ENCODE measurements at regions not wholly inside any gene's neighbourhood (a gene's known extent, or its start where the extent isn't known, plus 50 kb on each side); places are given as distances from the start of the nearest gene placed in this dataset.

GRCh38 chr9:31377358-31377757 is 1007.1 kb upstream of the ACO1 start:
- dilution Hi-C loops (cut with MboI; ENCODE audit: extremely low pct_ligation_motif_present, low sequenced_read_pairs) (no loop called here), intact Hi-C loops (cut with micrococcal nuclease) (no loop called here)
- Histone ChIP-seq H3K4me2 (ENCODE audit: insufficient read depth, low read length) (no peak overlapping the region), H3K9me3 (replicated peaks; ENCODE audit: control insufficient read depth, insufficient read depth, low read length) (no peaks in the 10 kb centered on the region), H3K4me3 (replicated peaks in 1 of 3; ENCODE audit: insufficient read depth in 1 of 3, low read depth in 1 of 3, low read length in 3 of 3) (no peak overlapping the region), H4K20me1 (replicated peaks; ENCODE audit: control insufficient read depth, extremely low read depth, insufficient read depth, low read length) (no peaks in the 10 kb centered on the region), H3K4me1 (ENCODE audit: control insufficient read depth, extremely low read depth, insufficient read depth, low read length) (no peaks in the 10 kb centered on the region), H3K27ac (ENCODE audit: insufficient read depth, low read depth, low read length) (no peak overlapping the region), H3K9ac (replicated peaks; ENCODE audit: extremely low read depth, insufficient read depth, low read length) (no peak overlapping the region), H3K79me2 (ENCODE audit: control insufficient read depth, insufficient read depth, low read length) (no peaks in the 10 kb centered on the region), H3K36me3 (ENCODE audit: control insufficient read depth in 2 of 2, extremely low read depth in 1 of 2, insufficient read depth in 2 of 2, low read length in 2 of 2) (no peaks in the 10 kb centered on the region), H2AFZ (ENCODE audit: low read depth, low read length) (no peak overlapping the region), H3K27me3 (ENCODE audit: control insufficient read depth in 2 of 2, insufficient read depth in 2 of 2, low read length in 2 of 2) (no peaks in the 10 kb centered on the region), H3K9me1 (replicated peaks; ENCODE audit: control insufficient read depth, extremely low read depth, insufficient read depth, low read length) (no peaks in the 10 kb centered on the region)
- no TSS peak for BruUV-seq (replicated peaks)
- FAIRE-seq: no peak
- CTCF ChIA-PET: interaction anchor here (0.8 kb wide), 1 partner anchor 9 kb away, joined by 3 read pairs; no protein-coding TSS in a partner anchor
- TF ChIP-seq, protein P1, sequence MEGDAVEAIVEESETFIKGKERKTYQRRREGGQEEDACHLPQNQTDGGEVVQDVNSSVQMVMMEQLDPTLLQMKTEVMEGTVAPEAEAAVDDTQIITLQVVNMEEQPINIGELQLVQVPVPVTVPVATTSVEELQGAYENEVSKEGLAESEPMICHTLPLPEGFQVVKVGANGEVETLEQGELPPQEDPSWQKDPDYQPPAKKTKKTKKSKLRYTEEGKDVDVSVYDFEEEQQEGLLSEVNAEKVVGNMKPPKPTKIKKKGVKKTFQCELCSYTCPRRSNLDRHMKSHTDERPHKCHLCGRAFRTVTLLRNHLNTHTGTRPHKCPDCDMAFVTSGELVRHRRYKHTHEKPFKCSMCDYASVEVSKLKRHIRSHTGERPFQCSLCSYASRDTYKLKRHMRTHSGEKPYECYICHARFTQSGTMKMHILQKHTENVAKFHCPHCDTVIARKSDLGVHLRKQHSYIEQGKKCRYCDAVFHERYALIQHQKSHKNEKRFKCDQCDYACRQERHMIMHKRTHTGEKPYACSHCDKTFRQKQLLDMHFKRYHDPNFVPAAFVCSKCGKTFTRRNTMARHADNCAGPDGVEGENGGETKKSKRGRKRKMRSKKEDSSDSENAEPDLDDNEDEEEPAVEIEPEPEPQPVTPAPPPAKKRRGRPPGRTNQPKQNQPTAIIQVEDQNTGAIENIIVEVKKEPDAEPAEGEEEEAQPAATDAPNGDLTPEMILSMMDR (IDR thresholded peaks at IDR 0.05; ENCODE audit: extremely low read depth in 1 of 2, insufficient read depth in 1 of 2, low read depth in 1 of 2, low read length in 2 of 2): no peak
- TF ChIP-seq, protein P2, sequence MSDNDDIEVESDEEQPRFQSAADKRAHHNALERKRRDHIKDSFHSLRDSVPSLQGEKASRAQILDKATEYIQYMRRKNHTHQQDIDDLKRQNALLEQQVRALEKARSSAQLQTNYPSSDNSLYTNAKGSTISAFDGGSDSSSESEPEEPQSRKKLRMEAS (IDR thresholded peaks at IDR 0.05; ENCODE audit: insufficient read depth, insufficient read length): no peak
- TF ChIP-seq FOS (IDR thresholded peaks at IDR 0.05; ENCODE audit: borderline replicate concordance, insufficient read depth, low read length): no peak
- no peak for TF ChIP-seq MYC (IDR thresholded peaks at IDR 0.05; ENCODE audit: low read depth, low read length)
- TF ChIP-seq JUN (IDR thresholded peaks at IDR 0.05; ENCODE audit: borderline replicate concordance, insufficient read depth, insufficient read length, low read depth): no peak
- no peak for TF ChIP-seq POLR2A (IDR thresholded peaks at IDR 0.05; ENCODE audit: low read depth, low read length)
- TF ChIP-seq POLR2AphosphoS5 (IDR thresholded peaks at IDR 0.05; ENCODE audit: insufficient read depth, low read depth, low read length): no peak
- TF ChIP-seq EZH2 (IDR thresholded peaks at IDR 0.05; ENCODE audit: borderline replicate concordance, low read depth, low read length, severe bottlenecking): no peak
- no peak for TF ChIP-seq GATA2 (IDR thresholded peaks at IDR 0.05; ENCODE audit: insufficient read depth, insufficient read length, low read depth, low read length)
- POLR2A ChIA-PET: no interaction called here
- no peak for DNase-seq (ENCODE audit: low read depth, low spot score)
